ENCODE measurements at regions not wholly inside any gene's neighbourhood (a gene's known extent, or its start where the extent isn't known, plus 50 kb on each side); places are given as distances from the start of the nearest gene placed in this dataset.

DNA sequence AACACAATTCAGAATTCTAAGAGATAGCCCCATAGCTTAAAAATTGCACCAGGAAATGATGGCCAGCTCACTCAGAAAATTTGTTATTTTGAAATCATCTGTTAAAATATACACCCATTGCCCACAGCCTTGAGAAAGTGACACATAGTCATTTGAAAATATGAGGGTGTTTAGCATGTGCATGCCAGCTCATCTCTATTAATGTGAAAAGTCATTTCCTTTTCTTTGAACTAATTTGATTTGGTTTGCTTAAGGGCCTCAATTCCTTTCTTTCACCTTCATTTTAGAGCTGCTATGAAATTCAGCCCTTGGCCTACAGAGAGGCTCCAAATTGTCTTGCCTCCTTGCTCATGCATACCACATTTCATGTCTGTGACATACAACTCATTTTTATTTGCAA lies 241.4 kb downstream of the PHLDA1 start:
- TF ChIP-seq POLR2A (IDR thresholded peaks at IDR 0.05) = no peak
- TF ChIP-seq, protein P1, sequence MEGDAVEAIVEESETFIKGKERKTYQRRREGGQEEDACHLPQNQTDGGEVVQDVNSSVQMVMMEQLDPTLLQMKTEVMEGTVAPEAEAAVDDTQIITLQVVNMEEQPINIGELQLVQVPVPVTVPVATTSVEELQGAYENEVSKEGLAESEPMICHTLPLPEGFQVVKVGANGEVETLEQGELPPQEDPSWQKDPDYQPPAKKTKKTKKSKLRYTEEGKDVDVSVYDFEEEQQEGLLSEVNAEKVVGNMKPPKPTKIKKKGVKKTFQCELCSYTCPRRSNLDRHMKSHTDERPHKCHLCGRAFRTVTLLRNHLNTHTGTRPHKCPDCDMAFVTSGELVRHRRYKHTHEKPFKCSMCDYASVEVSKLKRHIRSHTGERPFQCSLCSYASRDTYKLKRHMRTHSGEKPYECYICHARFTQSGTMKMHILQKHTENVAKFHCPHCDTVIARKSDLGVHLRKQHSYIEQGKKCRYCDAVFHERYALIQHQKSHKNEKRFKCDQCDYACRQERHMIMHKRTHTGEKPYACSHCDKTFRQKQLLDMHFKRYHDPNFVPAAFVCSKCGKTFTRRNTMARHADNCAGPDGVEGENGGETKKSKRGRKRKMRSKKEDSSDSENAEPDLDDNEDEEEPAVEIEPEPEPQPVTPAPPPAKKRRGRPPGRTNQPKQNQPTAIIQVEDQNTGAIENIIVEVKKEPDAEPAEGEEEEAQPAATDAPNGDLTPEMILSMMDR (IDR thresholded peaks at IDR 0.05) = no peak
- TF ChIP-seq POLR2AphosphoS5 (IDR thresholded peaks at IDR 0.05) = no peak

Data from breast epithelium (tissue), 3 donors.